Mesendoderm (in vitro differentiated cells): ENCODE measurements at regions not wholly inside any gene's neighbourhood (a gene's known extent, or its start where the extent isn't known, plus 50 kb on each side); places are given as distances from the start of the nearest gene placed in this dataset.
"Not testable (repeated sequence)": the region's sequence is repeated elsewhere in the genome, so short reads cannot be mapped to it uniquely, and the experiment has no call there.

Experiments used
- DNase-seq: peaks from one replicate; pipeline ENCODE4 v3.0.0; 2013
- H2AK5ac ChIP-seq: 2 replicates; pipeline ENCODE4 v1.6.1; 2013; ENCODE audit warnings: low read length, inconsistent platforms
- H2BK120ac ChIP-seq: 2 replicates; pipeline ENCODE4 v1.6.1; 2013; ENCODE audit warnings: low read depth, mild to moderate bottlenecking, low read length, moderate library complexity, mixed read lengths
- H2BK15ac ChIP-seq: replicated peaks from 2 replicates; pipeline ENCODE4 v1.6.1; 2013; ENCODE audit warnings: low read depth, mild to moderate bottlenecking, moderate library complexity
- H2BK5ac ChIP-seq: 2 replicates; pipeline ENCODE4 v1.6.1; 2013; ENCODE audit warnings: low read length, inconsistent platforms
- H3K18ac ChIP-seq: 2 replicates; pipeline ENCODE4 v1.6.1; 2013; ENCODE audit warnings: mild to moderate bottlenecking, low read length, mixed read lengths
- H3K23ac ChIP-seq: one replicate; pipeline ENCODE4 v1.6.1; 2013; ENCODE audit warnings: low read length
- H3K27ac ChIP-seq: 2 replicates; pipeline ENCODE4 v1.5.1; 2013; ENCODE audit warnings: low read depth, mild to moderate bottlenecking, inconsistent platforms, low read length, moderate library complexity
- H3K27me3 ChIP-seq: 2 replicates; pipeline ENCODE4 v1.6.1; 2013; ENCODE audit warnings: low read length, control low read depth, mild to moderate bottlenecking, inconsistent platforms; ENCODE audit not compliant: insufficient read depth, poor library complexity
- H3K36me3 ChIP-seq: 2 replicates; pipeline ENCODE4 v1.6.1; 2013; ENCODE audit warnings: low read length, inconsistent platforms; ENCODE audit not compliant: control insufficient read depth, insufficient read depth
- H3K4ac ChIP-seq: one replicate; pipeline ENCODE4 v1.6.1; 2013; ENCODE audit warnings: low read depth, mild to moderate bottlenecking, low read length, moderate library complexity
- H3K4me1 ChIP-seq: 2 replicates; pipeline ENCODE4 v1.6.1; 2013; ENCODE audit warnings: low read depth, low read length, inconsistent platforms; ENCODE audit not compliant: control insufficient read depth
- H3K4me2 ChIP-seq: 2 replicates; pipeline ENCODE4 v1.6.1; 2013; ENCODE audit warnings: low read length
- H3K4me3 ChIP-seq: 2 replicates; pipeline ENCODE4 v1.5.1; 2013; ENCODE audit warnings: mild to moderate bottlenecking, low read length
- H3K56ac ChIP-seq: one replicate; pipeline ENCODE4 v1.6.1; 2013; ENCODE audit warnings: low read length
- H3K79me1 ChIP-seq: 2 replicates; pipeline ENCODE4 v1.6.1; 2013; ENCODE audit warnings: low read length, inconsistent platforms
- H3K79me2 ChIP-seq: 2 replicates; pipeline ENCODE4 v1.6.1; 2013; ENCODE audit warnings: mild to moderate bottlenecking, low read length; ENCODE audit not compliant: control insufficient read depth, insufficient read depth
- H3K9ac ChIP-seq: 2 replicates; pipeline ENCODE4 v1.6.1; 2013; ENCODE audit warnings: low read length, inconsistent platforms
- H4K5ac ChIP-seq: one replicate; pipeline ENCODE4 v1.6.1; 2013; ENCODE audit warnings: low read length
- H4K8ac ChIP-seq: one replicate; pipeline ENCODE4 v1.6.1; 2013; ENCODE audit warnings: low read depth, mild to moderate bottlenecking, control low read depth, low read length, moderate library complexity
- WGBS: extraction: QIAGEN DNeasy Blood & Tissue Kit; methylation state at CpG from one replicate; pipeline ENCODE4 v1.1.7; 2013; ENCODE audit warnings: low lambda C conversion rate, missing lambda C conversion rate; ENCODE audit not compliant: insufficient coverage; ENCODE audit errors: extremely low coverage; 5-methylcytosine and 5-hydroxymethylcytosine counted together

- Histone ChIP-seq H3K79me2 (no peaks in the 10 kb centered on the region), H2BK120ac (no peak overlapping the region), H3K4me1 (no peaks in the 10 kb centered on the region), H4K5ac (no peak overlapping the region), H3K79me1 (no peaks in the 10 kb centered on the region), H3K4me3 (no peak overlapping the region), H3K27me3 (no peaks in the 10 kb centered on the region), H3K56ac (no peak overlapping the region), H3K18ac (no peak overlapping the region), H3K23ac (no peak overlapping the region), H2BK5ac (no peak overlapping the region), H2AK5ac (no peak overlapping the region), H3K4ac (no peak overlapping the region), H3K27ac (no peak overlapping the region), H3K4me2 (no peak overlapping the region), H2BK15ac (no peak overlapping the region), H3K9ac (no peak overlapping the region), H3K36me3 (no peaks in the 10 kb centered on the region), H4K8ac (no peak overlapping the region)
- no peak for DNase-seq
- WGBS = no CpG with 5 or more reads among the region's 4 CpGs
Observed at GRCh38 chr4:187666034-187666433, 329.5 kb upstream of the ZFP42 start.

GRCh38 chr4:187666697-187667494 is 328.7 kb upstream of the ZFP42 start:
- H3K36me3 ChIP-seq = no peaks in the 10 kb centered on the region
- no peak overlapping the region for H2BK5ac ChIP-seq
- no peak overlapping the region for H2BK120ac ChIP-seq
- H4K8ac ChIP-seq = no peak overlapping the region
- H3K4me1 ChIP-seq = no peaks in the 10 kb centered on the region
- H4K5ac ChIP-seq = no peak overlapping the region
- no peak overlapping the region for H3K23ac ChIP-seq
- DNase-seq = no peak
- no peaks in the 10 kb centered on the region for H3K79me2 ChIP-seq
- no peak overlapping the region for H3K4me3 ChIP-seq
- H3K27me3 ChIP-seq = no peaks in the 10 kb centered on the region
- no peak overlapping the region for H3K9ac ChIP-seq
- no peak overlapping the region for H3K4me2 ChIP-seq
- no peak overlapping the region for H3K4ac ChIP-seq
- no peak overlapping the region for H2AK5ac ChIP-seq
- WGBS = no CpG with 5 or more reads among the region's 9 CpGs
- H2BK15ac ChIP-seq = no peak overlapping the region
- no peaks in the 10 kb centered on the region for H3K79me1 ChIP-seq
- no peak overlapping the region for H3K18ac ChIP-seq
- H3K56ac ChIP-seq = no peak overlapping the region
- H3K27ac ChIP-seq = no peak overlapping the region

- H2BK15ac ChIP-seq = no peak overlapping the region
- no peak overlapping the region for H2AK5ac ChIP-seq
- no peak overlapping the region for H3K27ac ChIP-seq
- no peak overlapping the region for H2BK120ac ChIP-seq
- H3K23ac ChIP-seq = no peak overlapping the region
- H3K36me3 ChIP-seq = no peaks in the 10 kb centered on the region
- no peak overlapping the region for H2BK5ac ChIP-seq
- H3K18ac ChIP-seq = no peak overlapping the region
- H3K4me1 ChIP-seq = no peaks in the 10 kb centered on the region
- no peak overlapping the region for H3K4ac ChIP-seq
- H3K27me3 ChIP-seq = no peaks in the 10 kb centered on the region
- no peak overlapping the region for H3K4me2 ChIP-seq
- no peaks in the 10 kb centered on the region for H3K79me2 ChIP-seq
- no peak overlapping the region for H4K8ac ChIP-seq
- H3K4me3 ChIP-seq = no peak overlapping the region
- H3K56ac ChIP-seq = no peak overlapping the region
- no peak overlapping the region for H3K9ac ChIP-seq
- WGBS = no CpG with 5 or more reads among the region's 4 CpGs
- no peak for DNase-seq
- no peak overlapping the region for H4K5ac ChIP-seq
- H3K79me1 ChIP-seq = no peaks in the 10 kb centered on the region
Observed at GRCh38 chr4:187668526-187669082, 327.0 kb upstream of the ZFP42 start.

- H4K8ac ChIP-seq, H3K27ac ChIP-seq, H4K5ac ChIP-seq, H3K9ac ChIP-seq, DNase-seq, H3K18ac ChIP-seq, H3K4me3 ChIP-seq, H3K23ac ChIP-seq, H3K79me2 ChIP-seq, H3K56ac ChIP-seq, H3K4me2 ChIP-seq, H2BK5ac ChIP-seq, H2BK15ac ChIP-seq, H2AK5ac ChIP-seq, H3K36me3 ChIP-seq, H2BK120ac ChIP-seq, H3K4ac ChIP-seq, H3K79me1 ChIP-seq, H3K27me3 ChIP-seq, H3K4me1 ChIP-seq: not testable (repeated sequence)
- WGBS = no CpG with 5 or more reads among the region's 13 CpGs
Observed at GRCh38 chr4:187671521-187671920, 324.1 kb upstream of the ZFP42 start.

- H3K36me3 ChIP-seq, H3K9ac ChIP-seq, H2BK15ac ChIP-seq, H2BK120ac ChIP-seq, H3K27me3 ChIP-seq, H3K4me3 ChIP-seq, H3K4me2 ChIP-seq, H2BK5ac ChIP-seq, H3K56ac ChIP-seq, H4K5ac ChIP-seq, H3K23ac ChIP-seq, H3K79me1 ChIP-seq, H4K8ac ChIP-seq, H2AK5ac ChIP-seq, H3K18ac ChIP-seq, H3K27ac ChIP-seq, H3K79me2 ChIP-seq, DNase-seq, H3K4ac ChIP-seq, H3K4me1 ChIP-seq: not testable (repeated sequence)
- no CpG with 5 or more reads among the region's 12 CpGs for WGBS
Observed at GRCh38 chr4:187671958-187672357, 323.6 kb upstream of the ZFP42 start.

GRCh38 chr4:187672526-187672925 is 323.0 kb upstream of the ZFP42 start:
- H2AK5ac ChIP-seq, H3K36me3 ChIP-seq, H3K9ac ChIP-seq, H3K27me3 ChIP-seq, H3K79me2 ChIP-seq, H3K56ac ChIP-seq, H4K5ac ChIP-seq, H3K79me1 ChIP-seq, H3K4me1 ChIP-seq, H3K4me2 ChIP-seq, H3K18ac ChIP-seq, H3K4me3 ChIP-seq, H4K8ac ChIP-seq, H2BK15ac ChIP-seq, DNase-seq, H3K4ac ChIP-seq, H3K27ac ChIP-seq, H2BK120ac ChIP-seq, H3K23ac ChIP-seq, H2BK5ac ChIP-seq: not testable (repeated sequence)
- no CpG with 5 or more reads among the region's 12 CpGs for WGBS
